GM12872 (cell line): ENCODE measurements at regions not wholly inside any gene's neighbourhood (a gene's known extent, or its start where the extent isn't known, plus 50 kb on each side); places are given as distances from the start of the nearest gene placed in this dataset.

Experiments used
- CTCF ChIP-seq: IDR thresholded peaks from 3 replicates; pipeline ENCODE4 v1.5.1; 2011; ENCODE audit warnings: low read depth, mild to moderate bottlenecking, low read length, moderate library complexity; ENCODE audit not compliant: insufficient read depth

- TF ChIP-seq CTCF: no peak
Measured at GRCh38 chr4:20543131-20543530, 157.1 kb upstream of the PACRGL start.

GRCh38 chr4:20544645-20545044 is 155.6 kb upstream of the PACRGL start:
- peak; percentile 18; the same call in 1 of the 3 replicates for TF ChIP-seq CTCF

GRCh38 chr4:20552004-20552403 is 148.3 kb upstream of the PACRGL start:
- TF ChIP-seq CTCF: no peak

GRCh38 chr4:20554134-20554533 is 146.1 kb upstream of the PACRGL start:
- no peak for TF ChIP-seq CTCF

GRCh38 chr4:20565075-20565721 is 135.1 kb upstream of the PACRGL start:
- no peak for TF ChIP-seq CTCF

- TF ChIP-seq CTCF: no peak
Measured at GRCh38 chr4:20570981-20571715, 129.1 kb upstream of the PACRGL start.

- no peak for TF ChIP-seq CTCF
Measured at GRCh38 chr4:20572976-20573375, 127.3 kb upstream of the PACRGL start.
